GM11168 (cell line): ENCODE measurements at regions not wholly inside any gene's neighbourhood (a gene's known extent, or its start where the extent isn't known, plus 50 kb on each side); places are given as distances from the start of the nearest gene placed in this dataset.

Experiments used
- in situ Hi-C: fragments of 300-500 bp; cut with MboI; formaldehyde crosslinking; loops from one replicate; pipeline ENCODE4 v1.12.0; 2022; ENCODE audit warnings: low sequenced_read_pairs; ENCODE audit not compliant: unreplicated experiment

GRCh38 chr5:4627929-4628328 lies 512.2 kb upstream of the ADAMTS16 start:
- in situ Hi-C loops, result no loop called here

DNA sequence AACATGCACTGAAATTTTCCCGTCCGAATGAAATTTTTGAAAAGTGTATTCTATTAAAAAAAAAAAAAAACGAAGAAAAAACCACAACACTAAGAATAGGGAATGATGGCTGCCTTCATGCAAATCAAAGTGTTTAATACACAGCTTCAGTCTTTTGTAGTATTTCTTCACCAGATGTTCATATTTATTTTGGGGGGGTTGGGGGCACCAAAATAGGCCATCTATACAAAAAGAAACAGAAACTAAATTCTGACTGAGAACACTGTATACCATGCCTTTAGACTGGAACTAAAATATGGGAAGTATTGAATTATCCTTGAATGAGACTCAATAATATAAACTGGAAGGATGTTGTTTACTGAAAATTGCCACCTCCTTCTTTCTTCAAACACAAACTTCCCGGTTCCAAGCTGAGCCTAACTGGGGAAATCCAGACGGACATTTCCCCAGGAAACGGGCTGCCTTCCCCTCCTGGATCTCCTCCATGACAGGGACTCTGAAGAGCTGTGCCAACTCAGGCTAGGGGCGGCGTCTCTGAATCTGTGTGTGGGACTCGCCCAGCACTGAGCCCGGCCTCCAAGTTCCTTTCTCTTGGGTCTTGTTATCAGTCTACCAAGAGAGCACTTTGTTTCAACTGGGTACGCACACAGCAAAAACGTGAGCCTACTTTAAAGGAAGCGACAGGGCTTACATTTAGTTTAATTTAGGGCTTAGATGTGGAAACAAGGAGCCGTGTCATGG lies 511.3 kb upstream of the ADAMTS16 start:
- in situ Hi-C loops, result no loop called here

DNA sequence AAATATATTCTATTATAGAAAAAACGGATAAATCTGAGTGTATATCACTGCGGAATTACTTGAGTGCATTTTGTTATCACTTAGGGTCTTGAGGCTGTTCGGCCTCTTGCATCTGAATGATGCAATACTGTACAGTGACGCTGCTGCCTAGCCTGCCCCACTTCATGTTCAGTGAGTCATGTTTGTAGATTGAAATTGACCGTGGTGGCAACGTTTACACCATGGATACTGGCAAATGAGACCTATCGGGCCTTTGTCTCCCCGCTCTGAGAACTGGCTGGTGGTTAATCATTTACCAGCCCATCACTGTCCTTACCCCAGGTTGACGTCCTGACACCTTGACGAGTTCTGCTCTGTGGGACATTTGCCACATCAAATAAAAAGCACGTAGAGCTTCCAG lies 510.1 kb upstream of the ADAMTS16 start:
- in situ Hi-C loops, result no loop called here

DNA sequence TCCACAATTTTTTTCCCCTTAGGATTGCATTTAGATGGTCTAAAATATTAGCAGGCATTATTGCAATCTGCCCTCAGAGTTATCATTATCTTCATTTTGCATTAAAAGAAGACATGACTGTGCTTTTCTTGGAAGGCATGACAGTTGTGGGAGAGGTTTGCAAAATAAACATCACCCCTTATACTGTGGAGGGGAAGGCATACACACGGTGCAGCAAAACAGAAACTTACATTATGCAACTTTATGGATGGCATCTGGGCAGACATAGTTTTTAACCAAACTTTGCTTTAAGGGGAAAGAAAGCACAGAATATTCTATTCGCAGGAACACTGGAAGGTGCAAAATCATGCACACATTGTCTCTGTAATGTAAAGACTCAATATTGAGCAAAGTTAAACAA lies 505.8 kb upstream of the ADAMTS16 start:
- in situ Hi-C loops, result no loop called here

DNA sequence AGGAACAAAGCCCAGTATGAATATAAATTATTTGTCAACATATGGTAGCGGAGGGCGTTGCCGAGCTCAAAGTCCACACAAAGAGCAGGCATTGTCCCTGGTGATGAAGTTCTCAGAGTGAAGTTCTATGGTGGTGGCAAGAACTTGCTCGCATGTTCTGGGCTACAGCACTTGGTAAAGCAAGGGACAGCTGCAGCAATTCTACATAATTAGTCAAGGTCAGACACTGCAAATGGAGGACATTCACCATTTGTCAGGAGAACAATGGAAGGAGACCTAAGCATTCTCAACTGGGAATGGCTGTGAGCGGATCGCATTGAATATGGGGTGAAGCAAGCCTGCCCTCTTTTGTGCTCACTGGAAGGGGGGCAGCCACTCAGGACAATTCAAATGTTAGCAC lies 503.8 kb upstream of the ADAMTS16 start:
- in situ Hi-C loops, result no loop called here

GRCh38 chr5:4639946-4640345 lies 500.2 kb upstream of the ADAMTS16 start:
- in situ Hi-C loops, result no loop called here

- in situ Hi-C loops, result no loop called here
Observed at GRCh38 chr5:4640795-4641194, 499.3 kb upstream of the ADAMTS16 start.

- in situ Hi-C loops, result no loop called here
Observed at GRCh38 chr5:4642525-4642924, 497.6 kb upstream of the ADAMTS16 start.

DNA sequence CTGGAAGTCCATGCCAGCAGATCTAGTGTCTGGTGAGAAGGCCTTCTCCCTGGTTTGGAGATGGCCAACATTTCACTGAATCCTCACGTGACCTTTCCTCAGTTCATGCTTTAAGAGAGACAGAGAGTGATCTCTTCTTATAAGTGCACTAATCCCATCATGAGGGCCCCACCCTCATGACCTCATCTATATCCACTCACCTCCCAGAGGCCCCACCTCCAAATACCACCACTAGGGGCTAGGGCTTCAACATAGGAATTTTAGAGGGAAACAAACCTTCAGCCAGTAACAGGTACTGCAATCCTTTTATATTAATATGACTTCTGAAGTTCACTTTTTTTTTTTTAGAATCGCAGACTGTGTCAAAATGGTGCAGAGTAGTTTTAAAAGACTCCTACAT lies 496.9 kb upstream of the ADAMTS16 start:
- in situ Hi-C loops, result no loop called here

- in situ Hi-C loops, result no loop called here
Observed at GRCh38 chr5:4643960-4644359, 496.2 kb upstream of the ADAMTS16 start.

GRCh38 chr5:4646715-4647375 lies 493.3 kb upstream of the ADAMTS16 start:
- in situ Hi-C loops, result no loop called here

- in situ Hi-C loops, result no loop called here
Observed at GRCh38 chr5:4647955-4648354, 492.2 kb upstream of the ADAMTS16 start.

- in situ Hi-C loops, result no loop called here
Observed at GRCh38 chr5:4651806-4652565, 488.1 kb upstream of the ADAMTS16 start.

- in situ Hi-C loops, result no loop called here
Observed at GRCh38 chr5:4653475-4653874, 486.7 kb upstream of the ADAMTS16 start.

- in situ Hi-C loops, result no loop called here
Observed at GRCh38 chr5:4659851-4660250, 480.3 kb upstream of the ADAMTS16 start.

- in situ Hi-C loops, result no loop called here
Observed at GRCh38 chr5:4661326-4661725, 478.8 kb upstream of the ADAMTS16 start.

- in situ Hi-C loops, result no loop called here
Observed at GRCh38 chr5:4661836-4662235, 478.3 kb upstream of the ADAMTS16 start.

DNA sequence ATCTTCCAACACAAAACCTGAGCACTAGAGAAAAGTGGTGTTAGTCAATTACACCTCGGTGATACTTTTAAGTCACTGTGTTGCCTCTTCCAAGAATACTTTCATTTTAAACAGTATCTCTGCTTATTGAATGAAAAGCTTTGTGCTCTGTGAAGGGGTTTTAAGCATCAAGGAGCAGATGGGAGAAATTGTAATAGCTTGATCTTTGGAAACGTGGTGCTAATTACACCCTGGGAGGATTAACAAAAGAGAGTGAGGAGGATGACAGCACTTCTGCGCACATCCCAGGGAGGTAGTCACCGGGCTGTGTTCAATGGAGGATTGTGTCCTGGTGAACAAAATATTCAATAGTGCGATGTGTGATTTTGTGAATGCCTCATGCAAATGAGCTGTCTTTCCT lies 477.4 kb upstream of the ADAMTS16 start:
- in situ Hi-C loops, result no loop called here

GRCh38 chr5:4665911-4666310 lies 474.2 kb upstream of the ADAMTS16 start:
- in situ Hi-C loops, result no loop called here

DNA sequence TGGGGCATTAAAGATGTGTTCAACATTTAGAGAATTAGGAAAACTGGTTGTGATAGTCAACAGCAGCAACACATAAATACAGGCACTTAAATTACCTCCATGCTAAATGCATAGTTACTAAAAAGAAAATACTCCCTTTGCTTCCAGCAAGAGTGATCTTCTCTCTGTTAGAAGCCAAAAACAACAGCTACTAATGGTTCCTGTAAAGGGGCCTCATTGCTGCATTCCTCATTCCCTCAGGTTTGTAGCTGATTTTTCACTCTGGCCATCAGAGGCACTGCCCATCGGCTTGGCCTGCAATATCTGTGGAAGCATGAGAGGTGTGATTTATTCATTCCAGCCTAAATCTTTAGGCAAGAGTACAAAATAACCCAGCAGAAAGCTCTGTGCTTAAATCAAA lies 466.0 kb upstream of the ADAMTS16 start:
- in situ Hi-C loops, result no loop called here

DNA sequence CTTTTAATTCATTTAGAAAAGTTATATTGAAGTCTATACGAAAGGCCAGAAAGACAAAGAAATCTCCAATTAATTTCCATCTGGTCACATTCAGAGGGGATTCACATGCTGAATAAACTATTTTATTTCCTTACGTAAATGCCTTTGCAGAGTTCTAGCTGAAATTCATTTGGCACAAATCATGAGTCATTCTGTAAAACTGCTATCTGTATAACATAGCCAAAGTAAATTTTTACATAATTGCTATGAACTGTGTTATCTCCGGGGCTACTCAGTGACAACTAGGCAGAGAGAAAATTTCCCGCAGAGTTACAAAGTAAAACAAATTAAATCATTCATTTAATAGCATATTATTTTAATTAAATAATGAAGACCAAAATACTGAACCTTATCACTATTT lies 463.2 kb upstream of the ADAMTS16 start:
- in situ Hi-C loops, result no loop called here
